Endothelial cell of umbilical vein (primary cell): ENCODE measurements at regions not wholly inside any gene's neighbourhood (a gene's known extent, or its start where the extent isn't known, plus 50 kb on each side); places are given as distances from the start of the nearest gene placed in this dataset.

Experiments
- BruUV-seq: library from RNA; stranded (reverse); fragments of 400-500 nt; replicated peaks from 2 replicates; lab custom pipeline; 2021; lab: Mats Ljungman, UMichigan
- CTCF ChIA-PET: fragments of 300-600, 350-600 bp; sonication (Branson Sonifier 250); formaldehyde crosslinking; loops from one replicate; lab custom pipeline; 2021; ENCODE audit warnings: antibody characterized with exemption, inconsistent platforms; lab: Charles Lee
- POLR2A ChIA-PET: fragments of 300-600, 350-600 bp; sonication (Branson Sonifier 250); formaldehyde crosslinking; loops from one replicate; lab custom pipeline; 2021; ENCODE audit warnings: antibody characterized with exemption, inconsistent platforms; lab: Charles Lee
- DNase-seq: peaks from one replicate; pipeline ENCODE4 v3.0.0-alpha.2; 2011; ENCODE audit warnings: low read depth, low spot score
- FAIRE-seq: peaks from 2 replicates; lab custom pipeline; 2011; peaks lifted over from hg19 to GRCh38; lab: Jason Lieb, UNC
- H2AFZ ChIP-seq: 2 replicates; pipeline ENCODE4 v1.6.0; 2012; ENCODE audit warnings: low read depth, low read length, control low read depth, inconsistent platforms
- H3K27ac ChIP-seq: 2 replicates; pipeline ENCODE4 v1.5.1; 2011; ENCODE audit warnings: low read depth, mild to moderate bottlenecking, control low read depth, low read length, moderate library complexity; ENCODE audit not compliant: insufficient read depth
- H3K27me3 ChIP-seq, 2 experiments: 2 replicates each; pipeline versions ENCODE4 v1.6.0 to v1.6.1; 2011; ENCODE audit warnings: low read length in 2 of 2, mixed read lengths in 1 of 2; ENCODE audit not compliant: control insufficient read depth in 2 of 2, insufficient read depth in 2 of 2
- H3K36me3 ChIP-seq, 2 experiments: 2 replicates in 1 of 2; 3 replicates in 1 of 2; pipeline ENCODE4 v1.5.1; 2011; ENCODE audit warnings: low read length in 2 of 2, mild to moderate bottlenecking in 1 of 2, moderate library complexity in 1 of 2; ENCODE audit not compliant: control insufficient read depth in 2 of 2, insufficient read depth in 2 of 2; ENCODE audit errors: extremely low read depth in 1 of 2
- H3K4me1 ChIP-seq: 3 replicates; pipeline ENCODE4 v1.5.1; 2011; ENCODE audit warnings: mild to moderate bottlenecking, low read length; ENCODE audit not compliant: control insufficient read depth, insufficient read depth; ENCODE audit errors: extremely low read depth
- H3K4me2 ChIP-seq: 2 replicates; pipeline ENCODE4 v1.6.1; 2011; ENCODE audit warnings: low read length, control low read depth, mixed read lengths; ENCODE audit not compliant: insufficient read depth
- H3K4me3 ChIP-seq, 3 experiments: fragments of 200-600 bp in 1 of 3; sonication (generic), shearing (Covaris generic) in 1 of 3; replicated peaks in 1 of 3; 2 replicates each; pipeline ENCODE4 v1.5.1; 2011 to 2016; ENCODE audit warnings: control low read depth in 3 of 3, low read length in 3 of 3, mild to moderate bottlenecking in 2 of 3, inconsistent platforms in 1 of 3, low read depth in 1 of 3, moderate library complexity in 1 of 3; ENCODE audit not compliant: insufficient read depth in 1 of 3
- H3K79me2 ChIP-seq: 2 replicates; pipeline ENCODE4 v1.6.0; 2012; ENCODE audit warnings: low read length, inconsistent platforms; ENCODE audit not compliant: control insufficient read depth, insufficient read depth
- H3K9ac ChIP-seq: replicated peaks from 2 replicates; pipeline ENCODE3; 2011; ENCODE audit warnings: low read length, control low read depth; ENCODE audit not compliant: insufficient read depth; ENCODE audit errors: extremely low read depth
- H3K9me1 ChIP-seq: replicated peaks from 3 replicates; pipeline ENCODE4 v1.6.0; 2011; ENCODE audit warnings: mild to moderate bottlenecking, low read length; ENCODE audit not compliant: control insufficient read depth, insufficient read depth; ENCODE audit errors: extremely low read depth
- H3K9me3 ChIP-seq: replicated peaks from 2 replicates; pipeline ENCODE4 v1.5.1; 2012; ENCODE audit warnings: low read length, inconsistent platforms; ENCODE audit not compliant: control insufficient read depth, insufficient read depth
- H4K20me1 ChIP-seq: replicated peaks from 2 replicates; pipeline ENCODE3; 2011; ENCODE audit warnings: mild to moderate bottlenecking, low read length; ENCODE audit not compliant: control insufficient read depth, insufficient read depth; ENCODE audit errors: extremely low read depth
- EZH2 ChIP-seq: IDR thresholded peaks from 2 replicates; pipeline ENCODE4 v1.6.1; 2012; ENCODE audit warnings: borderline replicate concordance, low read depth, mild to moderate bottlenecking, moderate library complexity, low read length, inconsistent platforms; ENCODE audit not compliant: severe bottlenecking
- FOS ChIP-seq: IDR thresholded peaks from 2 replicates; pipeline ENCODE4 v1.6.1; 2011; ENCODE audit warnings: mild to moderate bottlenecking, low read length, moderate library complexity, borderline replicate concordance; ENCODE audit not compliant: insufficient read depth
- GATA2 ChIP-seq: IDR thresholded peaks from 2 replicates; pipeline ENCODE4 v1.7.0; 2011; ENCODE audit warnings: low read depth, mild to moderate bottlenecking, moderate library complexity, mixed read lengths, low read length; ENCODE audit not compliant: insufficient read length, insufficient read depth
- JUN ChIP-seq: IDR thresholded peaks from 2 replicates; pipeline ENCODE4 v1.6.1; 2011; ENCODE audit warnings: borderline replicate concordance, low read depth; ENCODE audit not compliant: insufficient read length, insufficient read depth
- MYC ChIP-seq: IDR thresholded peaks from one replicate; pipeline ENCODE4 v1.6.1; 2011; ENCODE audit warnings: mild to moderate bottlenecking, low read depth, low read length
- POLR2A ChIP-seq: IDR thresholded peaks from 2 replicates; pipeline ENCODE4 v1.6.1; 2012; ENCODE audit warnings: low read depth, mild to moderate bottlenecking, control low read depth, low read length
- POLR2AphosphoS5 ChIP-seq: IDR thresholded peaks from 2 replicates; pipeline ENCODE4 v1.6.1; 2012; ENCODE audit warnings: low read depth, mild to moderate bottlenecking, control low read depth, low read length, moderate library complexity; ENCODE audit not compliant: insufficient read depth
- dilution Hi-C: fragments of 300-500 bp; cut with MboI; formaldehyde crosslinking; loops from one replicate; pipeline ENCODE4 v1.15.0; 2019; ENCODE audit warnings: low sequenced_read_pairs; ENCODE audit not compliant: extremely low pct_ligation_motif_present
- intact Hi-C: fragments of 100-400 bp; cut with micrococcal nuclease; formaldehyde crosslinking; loops from one replicate; pipeline ENCODE4 v1.10.0; 2022
- TF ChIP-seq, protein P1 (sequence below), 2 donors: IDR thresholded peaks; 1 replicate in 1 of 2; 2 replicates in 1 of 2; pipeline ENCODE4 v1.5.1; 2011; ENCODE audit warnings: low read length in 2 of 2, mild to moderate bottlenecking in 2 of 2, moderate library complexity in 2 of 2, control low read depth in 1 of 2, inconsistent platforms in 1 of 2, low read depth in 1 of 2; ENCODE audit not compliant: insufficient read depth in 1 of 2; ENCODE audit errors: extremely low read depth in 1 of 2
- TF ChIP-seq, protein P2 (sequence below): IDR thresholded peaks from 2 replicates; pipeline ENCODE4 v1.6.1; 2011; ENCODE audit not compliant: insufficient read depth, insufficient read length

DNA sequence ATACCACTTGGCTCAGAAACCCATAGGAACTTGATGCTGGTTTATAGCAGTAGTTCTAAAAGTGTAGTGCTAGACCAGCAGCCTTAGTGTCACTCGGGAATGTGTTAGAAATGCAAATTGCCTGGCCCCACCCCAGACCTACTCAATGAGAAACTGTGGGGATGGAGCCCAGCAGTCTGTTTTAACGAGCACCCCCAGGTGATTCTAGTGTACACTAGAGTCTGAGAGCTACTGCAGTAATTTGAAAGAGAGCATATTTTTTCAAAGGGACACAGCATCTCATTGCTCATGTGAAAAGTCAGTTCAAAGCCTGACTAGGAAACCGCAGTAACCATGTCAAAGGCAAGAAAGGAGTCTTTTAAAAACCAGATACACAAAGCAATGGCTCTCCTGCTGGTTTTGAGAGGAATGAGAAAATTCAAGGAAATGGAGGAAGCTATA is 313.4 kb downstream of the SQOR start:
- no peak for DNase-seq
- H3K36me3 ChIP-seq, result no peaks in the 10 kb centered on the region
- H3K4me1 ChIP-seq, result no peaks in the 10 kb centered on the region
- peak; percentile 12 for FAIRE-seq
- H3K4me2 ChIP-seq, result no peak overlapping the region
- TF ChIP-seq POLR2AphosphoS5, result no peak
- TF ChIP-seq GATA2, result no peak
- no peak for TF ChIP-seq FOS
- TF ChIP-seq, protein P1, sequence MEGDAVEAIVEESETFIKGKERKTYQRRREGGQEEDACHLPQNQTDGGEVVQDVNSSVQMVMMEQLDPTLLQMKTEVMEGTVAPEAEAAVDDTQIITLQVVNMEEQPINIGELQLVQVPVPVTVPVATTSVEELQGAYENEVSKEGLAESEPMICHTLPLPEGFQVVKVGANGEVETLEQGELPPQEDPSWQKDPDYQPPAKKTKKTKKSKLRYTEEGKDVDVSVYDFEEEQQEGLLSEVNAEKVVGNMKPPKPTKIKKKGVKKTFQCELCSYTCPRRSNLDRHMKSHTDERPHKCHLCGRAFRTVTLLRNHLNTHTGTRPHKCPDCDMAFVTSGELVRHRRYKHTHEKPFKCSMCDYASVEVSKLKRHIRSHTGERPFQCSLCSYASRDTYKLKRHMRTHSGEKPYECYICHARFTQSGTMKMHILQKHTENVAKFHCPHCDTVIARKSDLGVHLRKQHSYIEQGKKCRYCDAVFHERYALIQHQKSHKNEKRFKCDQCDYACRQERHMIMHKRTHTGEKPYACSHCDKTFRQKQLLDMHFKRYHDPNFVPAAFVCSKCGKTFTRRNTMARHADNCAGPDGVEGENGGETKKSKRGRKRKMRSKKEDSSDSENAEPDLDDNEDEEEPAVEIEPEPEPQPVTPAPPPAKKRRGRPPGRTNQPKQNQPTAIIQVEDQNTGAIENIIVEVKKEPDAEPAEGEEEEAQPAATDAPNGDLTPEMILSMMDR (IDR thresholded peaks at IDR 0.05; ENCODE audit: extremely low read depth in 1 of 2, insufficient read depth in 1 of 2, low read depth in 1 of 2, low read length in 2 of 2), result no peak
- TF ChIP-seq, protein P2, sequence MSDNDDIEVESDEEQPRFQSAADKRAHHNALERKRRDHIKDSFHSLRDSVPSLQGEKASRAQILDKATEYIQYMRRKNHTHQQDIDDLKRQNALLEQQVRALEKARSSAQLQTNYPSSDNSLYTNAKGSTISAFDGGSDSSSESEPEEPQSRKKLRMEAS, result no peak
- no peak for TF ChIP-seq EZH2
- TF ChIP-seq POLR2A, result no peak
- TF ChIP-seq MYC, result no peak
- TF ChIP-seq JUN, result no peak
- CTCF ChIA-PET, result no interaction called here
- no peak overlapping the region for H3K9ac ChIP-seq
- H3K9me1 ChIP-seq, result no peaks in the 10 kb centered on the region
- no TSS peak for BruUV-seq
- POLR2A ChIA-PET, result no interaction called here
- H4K20me1 ChIP-seq, result no peaks in the 10 kb centered on the region
- H3K4me3 ChIP-seq, result no peak overlapping the region
- dilution Hi-C loops, result no loop called here
- no peak overlapping the region for H3K27ac ChIP-seq
- no peaks in the 10 kb centered on the region for H3K27me3 ChIP-seq
- H3K79me2 ChIP-seq, result no peaks in the 10 kb centered on the region
- H2AFZ ChIP-seq, result no peak overlapping the region
- intact Hi-C loops, result no loop called here
- no peaks in the 10 kb centered on the region for H3K9me3 ChIP-seq
